HG03432 (cell line): ENCODE measurements at regions not wholly inside any gene's neighbourhood (a gene's known extent, or its start where the extent isn't known, plus 50 kb on each side); places are given as distances from the start of the nearest gene placed in this dataset.

Source experiments
- ATAC-seq: cut with Tn5 transposase; IDR thresholded peaks from one replicate; pipeline ENCODE4 v1.9.1; 2021; ENCODE audit warnings: mild to moderate bottlenecking, moderate library complexity; ENCODE audit not compliant: unreplicated experiment

- ATAC-seq = no peak
Observed at GRCh38 chr5:51271261-51271660, 112.0 kb upstream of the ISL1 start.

- ATAC-seq = no peak
Observed at GRCh38 chr5:51273021-51273420, 110.2 kb upstream of the ISL1 start.

- ATAC-seq = no peak
Observed at GRCh38 chr5:51273871-51274270, 109.4 kb upstream of the ISL1 start.

GRCh38 chr5:51275428-51275827, 107.8 kb upstream of the ISL1 start:
- no peak for ATAC-seq

- ATAC-seq = no peak
Observed at GRCh38 chr5:51276250-51276649, 107.0 kb upstream of the ISL1 start.

- ATAC-seq = no peak
Observed at GRCh38 chr5:51278539-51278938, 104.7 kb upstream of the ISL1 start.

GRCh38 chr5:51279983-51280706, 103.1 kb upstream of the ISL1 start:
- ATAC-seq = no peak

- ATAC-seq = no peak
Observed at GRCh38 chr5:51286046-51286445, 97.2 kb upstream of the ISL1 start.

- ATAC-seq = no peak
Observed at GRCh38 chr5:51302343-51302742, 80.9 kb upstream of the ISL1 start.

GRCh38 chr5:51326844-51327243, 56.4 kb upstream of the ISL1 start:
- ATAC-seq = no peak
